NCI-H146 treated with DMSO at 0.1 percent for 48 hours (cell line): ENCODE measurements at regions not wholly inside any gene's neighbourhood (a gene's known extent, or its start where the extent isn't known, plus 50 kb on each side); places are given as distances from the start of the nearest gene placed in this dataset.

Experiments
- DNase-seq: peaks from one replicate; lab custom pipeline; 2025; ENCODE audit not compliant: unreplicated experiment; lab: John Stamatoyannopoulos, UW

- DNase-seq: no peak
Observed at GRCh38 chr14:38425324-38425976, 169.6 kb upstream of the CLEC14A start.

GRCh38 chr14:38420048-38420447 lies 164.2 kb upstream of the CLEC14A start:
- DNase-seq: no peak

GRCh38 chr14:38419579-38419978 lies 163.7 kb upstream of the CLEC14A start:
- DNase-seq: no peak

GRCh38 chr14:38412654-38413053 lies 156.8 kb upstream of the CLEC14A start:
- DNase-seq: no peak

GRCh38 chr14:38410442-38410841 lies 154.5 kb upstream of the CLEC14A start:
- DNase-seq: no peak

- no peak for DNase-seq
Observed at GRCh38 chr14:38409071-38409705, 153.3 kb upstream of the CLEC14A start.

- no peak for DNase-seq
Observed at GRCh38 chr14:38405851-38406635, 150.2 kb upstream of the CLEC14A start.

GRCh38 chr14:38404616-38405015 lies 148.7 kb upstream of the CLEC14A start:
- DNase-seq: no peak

- DNase-seq: no peak
Observed at GRCh38 chr14:38404100-38404541, 148.2 kb upstream of the CLEC14A start.

- no peak for DNase-seq
Observed at GRCh38 chr14:38400751-38401150, 144.9 kb upstream of the CLEC14A start.

- DNase-seq: no peak
Observed at GRCh38 chr14:38399652-38400051, 143.8 kb upstream of the CLEC14A start.

- DNase-seq: no peak
Observed at GRCh38 chr14:38394767-38395166, 138.9 kb upstream of the CLEC14A start.

- DNase-seq: no peak
Observed at GRCh38 chr14:38394064-38394463, 138.2 kb upstream of the CLEC14A start.

- no peak for DNase-seq
Observed at GRCh38 chr14:38391334-38391733, 135.4 kb upstream of the CLEC14A start.

GRCh38 chr14:38389681-38390080 lies 133.8 kb upstream of the CLEC14A start:
- DNase-seq: no peak

- DNase-seq: no peak
Observed at GRCh38 chr14:38387821-38388220, 131.9 kb upstream of the CLEC14A start.

GRCh38 chr14:38385836-38386235 lies 129.9 kb upstream of the CLEC14A start:
- no peak for DNase-seq

- no peak for DNase-seq
Observed at GRCh38 chr14:38385343-38385742, 129.4 kb upstream of the CLEC14A start.

GRCh38 chr14:38384741-38385140 lies 128.8 kb upstream of the CLEC14A start:
- no peak for DNase-seq

GRCh38 chr14:38367922-38368321 lies 112.0 kb upstream of the CLEC14A start:
- DNase-seq: no peak

GRCh38 chr14:38366374-38366773 lies 110.5 kb upstream of the CLEC14A start:
- DNase-seq: no peak

GRCh38 chr14:38363217-38363616 lies 107.3 kb upstream of the CLEC14A start:
- DNase-seq: no peak
